ENCODE measurements at regions not wholly inside any gene's neighbourhood (a gene's known extent, or its start where the extent isn't known, plus 50 kb on each side); places are given as distances from the start of the nearest gene placed in this dataset.

DNA sequence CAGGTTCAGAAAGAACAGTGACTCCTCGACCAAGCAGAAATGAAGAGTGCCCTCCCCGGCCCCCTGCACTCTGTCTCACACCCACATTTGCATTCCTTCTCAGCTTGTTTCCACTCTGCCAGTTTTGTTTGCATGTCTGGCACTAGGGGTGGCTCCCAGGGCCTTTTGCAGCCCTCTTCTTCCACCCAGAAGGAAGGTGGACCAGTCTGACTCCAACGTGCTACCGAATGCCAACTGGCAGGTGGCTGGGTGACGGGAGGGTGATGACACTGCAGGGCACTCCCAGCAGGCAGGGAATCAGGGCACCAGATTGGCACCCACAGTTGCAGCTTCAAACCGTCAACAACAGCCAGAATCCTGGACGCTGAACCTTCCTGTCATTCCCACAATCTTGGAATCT lies 371.1 kb downstream of the TXNL1 start:
- peak; percentile 45 for DNase-seq

DNA sequence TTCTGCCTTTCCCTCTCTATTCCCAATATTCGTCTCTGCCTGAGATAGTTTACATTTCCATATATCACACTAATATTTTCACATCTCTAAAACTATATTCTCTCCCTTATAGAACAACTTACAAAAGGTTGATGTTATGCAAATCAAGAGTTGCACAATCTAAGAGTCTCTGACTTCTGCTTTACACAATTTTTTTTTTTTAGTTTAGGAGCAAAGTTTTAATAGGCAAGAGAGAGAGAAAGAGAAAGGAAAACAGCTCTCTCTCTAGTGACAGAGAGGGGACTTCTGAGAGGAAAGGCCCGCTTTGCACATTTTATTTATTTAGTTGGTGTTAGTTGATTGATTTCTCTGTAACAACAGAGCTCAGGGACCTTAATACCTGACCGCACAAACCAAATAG lies 380.2 kb downstream of the TXNL1 start:
- DNase-seq (no peak), ATAC-seq (ENCODE audit: poor library complexity) (no peak)
- intact Hi-C loops (cut with DNase I) = no loop called here

More for the DNA sequence above, 371.1 kb downstream of the TXNL1 start:
- ATAC-seq (ENCODE audit: poor library complexity) = peak; percentile 92
- intact Hi-C loops (cut with DNase I) = no loop called here

- no peak for DNase-seq
These were observed 381.2 kb downstream of the TXNL1 start for GRCh38 chr18:56257205-56257604.

DNA sequence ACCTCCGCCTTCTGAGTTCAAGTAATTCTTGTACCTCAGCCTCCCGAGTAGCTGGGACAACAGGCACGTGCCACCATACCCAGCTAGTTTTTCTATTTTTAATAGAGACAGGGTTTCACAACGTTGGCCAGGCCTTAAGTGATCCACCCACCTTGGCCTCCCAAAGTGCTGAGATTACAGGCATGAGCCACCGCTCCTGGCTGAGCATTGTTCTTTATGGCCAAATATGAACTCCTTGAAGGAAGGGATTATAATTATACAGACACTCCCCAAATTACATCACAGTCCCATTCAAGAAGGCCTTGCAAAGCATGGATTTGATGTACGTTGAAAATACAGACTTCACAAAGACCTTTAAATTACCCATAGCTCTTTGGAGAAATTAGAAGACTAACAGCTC lies 381.7 kb downstream of the TXNL1 start:
- ATAC-seq (ENCODE audit: poor library complexity) (no peak), DNase-seq (peak; percentile 32)
- intact Hi-C loops (cut with DNase I) = no loop called here

More at GRCh38 chr18:56257205-56257604, 381.2 kb downstream of the TXNL1 start:
- peak; percentile 52 for ATAC-seq (ENCODE audit: poor library complexity)
- intact Hi-C loops (cut with DNase I) = no loop called here

DNA sequence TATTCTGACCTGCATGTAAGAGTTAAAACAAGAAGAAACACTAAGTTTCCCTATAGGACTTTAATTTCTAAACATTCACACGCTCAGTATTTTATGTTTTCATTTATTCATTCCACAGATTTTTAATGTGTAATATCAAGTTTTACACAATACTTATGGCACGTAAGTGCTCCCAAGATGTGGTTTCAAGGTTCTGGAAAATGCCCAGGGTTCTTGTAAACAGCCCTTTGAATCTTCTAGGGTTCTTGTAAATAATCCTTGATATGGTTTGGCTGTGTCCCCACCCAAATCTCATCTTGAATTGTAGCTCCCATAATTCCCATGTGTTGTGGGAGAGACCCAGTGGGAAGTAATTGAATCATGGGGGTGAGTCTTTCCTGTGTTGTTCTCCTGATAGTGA lies 383.0 kb downstream of the TXNL1 start:
- DNase-seq (no peak), ATAC-seq (ENCODE audit: poor library complexity) (no peak)
- intact Hi-C loops (cut with DNase I) = no loop called here

DNA sequence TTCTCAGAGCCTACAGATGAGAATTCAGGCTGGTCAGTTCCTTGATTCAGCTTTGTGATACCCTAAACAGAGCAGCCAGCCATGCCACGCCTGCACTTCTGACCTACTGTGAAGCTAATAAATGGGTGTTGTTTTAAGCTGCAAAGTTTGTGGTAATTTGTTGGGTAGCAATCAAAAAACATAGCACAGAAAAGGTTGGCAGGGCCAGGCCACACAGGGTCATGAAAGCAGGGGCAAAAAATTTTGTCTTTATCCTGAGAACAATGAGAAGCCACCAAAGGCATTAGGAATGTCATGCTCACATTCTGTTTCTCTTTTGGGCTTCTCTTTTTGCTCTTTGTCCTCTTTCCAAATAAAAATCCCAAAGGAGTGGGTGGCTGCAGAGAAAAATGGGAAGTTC lies 385.9 kb downstream of the TXNL1 start:
- no peak for ATAC-seq (ENCODE audit: poor library complexity)
- intact Hi-C loops (cut with DNase I) = no loop called here
- no peak for DNase-seq

DNA sequence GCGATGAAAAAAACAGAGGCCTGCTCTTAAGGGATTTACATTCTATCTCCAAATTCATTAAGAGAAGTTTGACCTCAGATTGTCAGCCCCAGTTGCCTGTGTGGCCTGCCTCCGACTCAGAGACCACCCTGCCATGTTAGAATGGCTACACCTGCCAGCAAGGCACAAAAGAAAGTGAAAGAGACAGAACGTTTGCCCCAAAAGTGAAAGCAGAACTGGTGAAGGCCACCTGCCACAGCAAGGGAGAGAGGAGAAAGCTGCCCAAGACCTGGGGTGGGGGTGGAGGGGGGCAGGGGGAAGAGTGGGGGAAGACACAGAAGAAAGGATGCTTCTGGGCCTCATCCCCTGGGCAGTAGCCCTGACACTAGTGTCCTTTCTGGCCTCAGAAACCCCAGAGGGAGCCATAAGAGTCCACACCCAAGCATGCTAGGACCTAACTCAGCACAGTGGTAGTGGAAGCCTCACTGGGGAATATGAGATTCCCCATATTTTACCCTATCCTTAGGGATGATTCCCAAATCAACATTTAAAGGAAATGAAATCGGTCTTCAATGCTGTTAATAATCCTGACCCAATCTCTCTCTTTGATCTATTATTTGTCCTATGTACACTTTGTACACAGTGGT lies 389.7 kb downstream of the TXNL1 start:
- ATAC-seq (ENCODE audit: poor library complexity) (no peak), DNase-seq (no peak)
- intact Hi-C loops (cut with DNase I) = no loop called here

DNA sequence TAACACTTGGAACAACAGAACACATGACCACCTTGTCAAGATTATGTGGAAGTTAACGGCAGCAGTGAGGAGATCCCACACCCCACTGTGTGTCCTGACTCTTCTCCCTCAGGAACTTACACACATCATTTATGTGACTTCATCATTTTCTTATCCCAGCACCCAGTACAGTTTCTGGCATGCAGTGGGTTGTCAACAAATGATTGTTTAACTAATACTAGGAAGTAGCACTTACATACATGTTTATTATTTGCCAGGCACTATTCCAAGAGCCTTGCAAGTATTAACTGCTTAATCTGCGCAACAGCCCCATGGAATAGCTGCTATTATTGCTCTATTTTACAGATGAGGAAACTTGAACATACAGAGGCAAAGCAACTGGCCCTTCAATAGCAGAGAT lies 391.5 kb downstream of the TXNL1 start:
- intact Hi-C loops (cut with DNase I) = no loop called here

DNA sequence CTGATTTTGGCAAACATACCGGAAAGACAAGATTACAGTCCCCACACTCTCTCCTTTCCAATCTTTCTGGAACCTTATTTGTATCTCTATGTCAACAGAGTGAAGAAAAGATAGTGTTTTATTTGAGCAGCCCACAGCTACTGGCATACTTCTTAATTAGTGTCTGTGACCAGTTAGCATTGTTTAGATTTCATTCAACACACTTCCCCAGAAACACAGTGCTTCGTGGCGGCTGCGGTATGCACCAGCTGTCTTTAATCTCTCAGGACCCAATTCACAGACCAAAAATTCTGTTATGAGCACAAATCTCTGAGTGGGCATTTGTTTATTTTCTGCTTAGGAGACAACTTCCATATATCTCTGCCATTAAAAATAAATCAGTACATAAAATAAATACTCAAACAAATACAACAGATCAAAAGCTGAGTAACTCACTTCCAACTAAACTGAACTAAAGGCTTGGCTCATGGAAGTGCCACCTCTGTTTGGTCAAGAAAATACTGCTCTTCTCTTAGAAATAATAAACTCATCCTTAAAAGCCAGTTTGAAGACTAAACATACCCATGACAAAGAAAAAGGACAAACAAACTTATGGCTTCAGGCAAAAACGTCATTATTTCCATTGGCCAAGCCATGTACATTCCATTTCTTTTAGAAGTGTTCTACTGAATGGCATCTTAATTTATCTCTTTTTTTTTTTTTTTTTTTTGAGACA lies 392.4 kb downstream of the TXNL1 start:
- intact Hi-C loops (cut with DNase I) = no loop called here
- ATAC-seq (ENCODE audit: poor library complexity) = no peak
- DNase-seq = no peak

More for the DNA sequence above, 391.5 kb downstream of the TXNL1 start:
- ATAC-seq (ENCODE audit: poor library complexity) = no peak
- DNase-seq = no peak

DNA sequence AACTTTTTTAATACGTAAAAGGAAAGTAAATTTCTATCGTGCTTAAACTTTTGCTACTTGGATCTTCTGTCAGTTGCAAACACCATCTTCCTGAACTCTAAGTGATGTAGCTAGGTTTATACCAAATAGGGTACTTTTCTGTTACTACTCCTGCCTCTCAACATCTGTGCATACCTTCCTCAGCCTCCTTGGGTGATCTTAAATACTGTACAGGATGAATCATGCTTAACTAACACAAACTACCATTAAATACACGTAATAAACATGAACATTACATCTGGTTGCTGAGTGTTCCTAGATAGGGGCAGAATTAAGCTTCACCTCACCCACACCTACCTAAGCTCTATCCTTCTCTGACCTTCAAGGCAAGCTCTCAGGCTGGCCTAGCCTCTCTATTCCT lies 398.0 kb downstream of the TXNL1 start:
- intact Hi-C loops (cut with DNase I) = no loop called here
- ATAC-seq (ENCODE audit: poor library complexity) (no peak), DNase-seq (no peak)

DNA sequence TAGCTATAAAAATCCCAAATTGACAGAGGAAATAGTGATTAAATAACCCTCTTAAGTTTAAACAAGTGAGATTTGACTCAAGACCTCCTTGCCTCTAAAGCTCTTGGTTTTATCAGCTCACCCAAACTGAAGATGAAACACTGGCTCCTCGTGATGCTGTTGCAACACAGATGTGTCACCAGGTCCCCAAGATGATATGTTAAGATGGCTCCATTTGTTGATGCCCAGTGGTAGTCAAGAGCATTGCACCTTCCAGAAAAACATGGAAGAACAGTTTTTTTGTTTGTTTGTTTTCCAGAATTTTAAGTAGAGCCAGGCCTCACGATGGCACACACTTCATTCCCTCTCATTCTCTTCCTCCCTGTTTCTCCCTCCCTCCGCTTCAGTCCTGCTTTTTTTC lies 399.8 kb downstream of the TXNL1 start:
- ATAC-seq (ENCODE audit: poor library complexity) = no peak
- intact Hi-C loops (cut with DNase I) = no loop called here
- DNase-seq = no peak

- intact Hi-C loops (cut with DNase I) = no loop called here
- no peak for ATAC-seq (ENCODE audit: poor library complexity)
- DNase-seq = no peak
These were observed 402.8 kb downstream of the TXNL1 start for GRCh38 chr18:56235481-56236013.

- DNase-seq (no peak), ATAC-seq (ENCODE audit: poor library complexity) (no peak)
- intact Hi-C loops (cut with DNase I) = no loop called here
These were observed 403.3 kb downstream of the TXNL1 start for GRCh38 chr18:56235071-56235470.

- ATAC-seq (ENCODE audit: poor library complexity) (peak; percentile 81), DNase-seq (peak; percentile 39)
- intact Hi-C loops (cut with DNase I) = no loop called here
These were observed 404.8 kb downstream of the TXNL1 start for GRCh38 chr18:56233595-56233994.

- DNase-seq (no peak), ATAC-seq (ENCODE audit: poor library complexity) (no peak)
- intact Hi-C loops (cut with DNase I) = no loop called here
These were observed 412.4 kb downstream of the TXNL1 start for GRCh38 chr18:56226025-56226424.

DNA sequence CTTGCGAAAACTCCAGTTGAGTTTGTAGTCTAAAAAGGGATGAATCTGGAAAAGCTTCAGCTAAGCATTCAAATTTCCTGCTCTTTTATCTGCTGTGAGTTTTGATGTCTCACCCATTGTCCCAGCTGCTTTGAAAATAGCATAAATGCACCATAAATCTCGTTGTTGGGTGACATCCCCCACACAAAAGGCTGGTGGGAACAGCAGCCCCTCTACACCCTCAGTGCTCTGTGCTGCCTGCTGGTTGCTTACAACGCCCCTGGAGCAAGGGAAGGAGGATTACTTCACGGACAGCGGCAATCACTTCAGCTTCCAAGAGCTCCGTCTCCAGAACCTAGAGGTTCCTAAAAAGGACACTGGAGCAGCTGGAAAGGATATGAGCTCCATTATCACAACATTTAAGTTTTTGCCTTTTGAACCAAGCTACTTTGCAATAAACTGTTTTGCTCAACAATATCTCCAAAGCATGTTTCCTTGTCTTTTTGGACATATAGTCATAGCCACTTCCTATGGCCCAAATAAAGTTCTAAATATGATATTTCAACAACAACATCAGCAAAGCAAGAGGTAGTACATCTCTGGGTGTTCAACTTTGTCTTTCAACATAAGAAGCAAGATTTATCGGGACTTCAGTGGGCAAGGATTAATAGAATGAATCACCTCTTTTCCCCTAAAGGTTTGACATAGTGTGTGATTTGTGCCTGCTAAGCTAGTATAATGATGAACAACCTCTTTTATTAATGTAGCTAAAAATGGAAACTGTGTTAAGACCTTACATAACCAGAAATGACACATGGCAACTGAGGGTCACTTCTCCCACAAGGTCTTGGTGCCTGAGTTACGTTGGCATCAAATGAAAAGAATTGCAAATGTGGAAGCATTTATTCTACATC lies 413.5 kb downstream of the TXNL1 start:
- DNase-seq = no peak
- ATAC-seq (ENCODE audit: poor library complexity) = no peak
- intact Hi-C loops (cut with DNase I) = no loop called here

- intact Hi-C loops (cut with DNase I) = no loop called here
- ATAC-seq (ENCODE audit: poor library complexity) (no peak), DNase-seq (no peak)
These were observed 417.0 kb downstream of the TXNL1 start for GRCh38 chr18:56221195-56222065.

DNA sequence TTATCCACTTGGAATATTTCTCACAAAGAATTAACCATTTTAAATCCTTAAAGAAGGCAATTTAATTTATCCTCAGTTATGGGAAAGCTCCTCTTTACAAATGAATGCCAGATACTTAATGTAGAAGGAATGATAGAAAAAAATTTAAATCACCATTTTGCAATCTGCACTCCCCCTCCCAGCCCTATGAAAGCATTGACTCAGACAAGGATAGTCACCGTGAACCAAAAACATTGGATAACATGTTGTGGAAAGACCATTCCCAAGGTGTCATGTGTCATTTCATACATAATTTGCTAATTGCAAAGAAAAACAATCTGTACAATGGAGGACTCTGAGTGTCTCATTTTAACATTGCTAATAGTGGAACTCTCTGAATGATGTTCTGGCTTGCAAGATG lies 421.0 kb downstream of the TXNL1 start:
- DNase-seq (no peak), ATAC-seq (ENCODE audit: poor library complexity) (no peak)
- intact Hi-C loops (cut with DNase I) = no loop called here

GRCh38 chr18:56214706-56215105 lies 423.7 kb downstream of the TXNL1 start:
- intact Hi-C loops (cut with DNase I) = no loop called here
- DNase-seq = no peak
- ATAC-seq (ENCODE audit: poor library complexity) = no peak
